ENCODE measurements at regions not wholly inside any gene's neighbourhood (a gene's known extent, or its start where the extent isn't known, plus 50 kb on each side); places are given as distances from the start of the nearest gene placed in this dataset.

DNA sequence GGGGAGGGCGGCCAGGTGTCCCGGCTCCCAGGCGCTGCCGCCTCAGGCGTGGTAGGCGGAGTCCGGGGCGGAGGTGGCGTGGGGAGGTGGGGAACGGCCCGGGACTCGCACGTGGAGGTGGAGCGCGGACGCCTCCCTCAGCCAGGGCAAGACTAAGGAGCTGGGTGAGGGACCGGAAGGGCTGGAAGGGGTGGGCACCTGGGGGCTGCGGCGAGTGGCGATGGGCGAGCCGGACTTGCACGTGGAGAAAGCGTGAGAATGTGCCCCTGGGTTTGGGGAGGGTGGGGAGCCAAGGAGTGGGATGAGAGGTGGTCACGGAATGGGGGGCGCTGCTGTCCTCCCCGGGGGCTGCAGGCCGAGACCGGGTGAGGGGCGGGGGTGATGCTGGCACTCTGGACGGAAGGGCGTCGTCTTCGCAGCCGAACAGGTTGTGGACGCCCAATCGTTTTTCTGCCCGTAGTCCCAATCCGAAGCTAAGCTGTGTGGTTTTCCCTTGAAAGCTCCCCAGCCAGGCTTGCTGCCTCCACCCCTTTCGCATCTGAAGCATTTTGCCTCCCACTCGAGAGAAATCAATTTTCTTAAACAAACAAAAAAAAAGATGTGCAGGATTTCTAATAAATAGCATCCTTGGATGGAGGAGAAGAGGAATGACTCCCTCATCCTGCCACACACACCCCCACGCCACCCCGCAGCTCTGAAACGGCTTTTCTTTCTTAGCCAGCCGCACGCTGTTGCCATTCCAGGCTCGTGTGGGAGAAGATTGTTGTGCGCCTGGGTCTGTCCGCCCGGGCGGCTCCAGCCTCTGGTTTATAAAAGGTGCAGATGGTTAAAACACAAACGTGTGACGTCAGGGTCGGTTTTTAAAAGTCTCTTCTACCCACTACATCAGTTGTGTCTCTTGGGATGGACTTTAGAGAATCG lies 62.5 kb upstream of the ANKRD28 start (continued):
- TF ChIP-seq WRNIP1 (IDR thresholded peaks at IDR 0.05; ENCODE audit: borderline replicate concordance, low read depth, low read length): no peak
- TF ChIP-seq CHD2 (IDR thresholded peaks at IDR 0.05; ENCODE audit: borderline replicate concordance, low read depth, low read length): no peak; the same call in 1 of the 2 replicates
- 0 out of 2 replicates have a peak, but pooled peaks have one; percentile 7 for TF ChIP-seq TCF3 (IDR thresholded peaks at IDR 0.05; ENCODE audit: borderline replicate concordance, insufficient read depth, low read depth, low read length)
- TF ChIP-seq ZBED1 (IDR thresholded peaks at IDR 0.05; ENCODE audit: borderline replicate concordance): no peak
- TF ChIP-seq, protein P1, sequence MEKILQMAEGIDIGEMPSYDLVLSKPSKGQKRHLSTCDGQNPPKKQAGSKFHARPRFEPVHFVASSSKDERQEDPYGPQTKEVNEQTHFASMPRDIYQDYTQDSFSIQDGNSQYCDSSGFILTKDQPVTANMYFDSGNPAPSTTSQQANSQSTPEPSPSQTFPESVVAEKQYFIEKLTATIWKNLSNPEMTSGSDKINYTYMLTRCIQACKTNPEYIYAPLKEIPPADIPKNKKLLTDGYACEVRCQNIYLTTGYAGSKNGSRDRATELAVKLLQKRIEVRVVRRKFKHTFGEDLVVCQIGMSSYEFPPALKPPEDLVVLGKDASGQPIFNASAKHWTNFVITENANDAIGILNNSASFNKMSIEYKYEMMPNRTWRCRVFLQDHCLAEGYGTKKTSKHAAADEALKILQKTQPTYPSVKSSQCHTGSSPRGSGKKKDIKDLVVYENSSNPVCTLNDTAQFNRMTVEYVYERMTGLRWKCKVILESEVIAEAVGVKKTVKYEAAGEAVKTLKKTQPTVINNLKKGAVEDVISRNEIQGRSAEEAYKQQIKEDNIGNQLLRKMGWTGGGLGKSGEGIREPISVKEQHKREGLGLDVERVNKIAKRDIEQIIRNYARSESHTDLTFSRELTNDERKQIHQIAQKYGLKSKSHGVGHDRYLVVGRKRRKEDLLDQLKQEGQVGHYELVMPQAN (conservative IDR thresholded peaks at IDR 0.05): 0 out of 2 replicates have a peak, but pooled peaks have one; percentile 19
- no peak for TF ChIP-seq LARP7 (IDR thresholded peaks at IDR 0.05)
- TF ChIP-seq CREB1 (IDR thresholded peaks at IDR 0.05; ENCODE audit: low read depth): 0 out of 2 replicates have a peak, but pooled peaks have one; percentile 32
- peak; percentile 30; the same call in 1 of the 2 replicates for TF ChIP-seq EED (IDR thresholded peaks at IDR 0.05; ENCODE audit: low read depth)
- TF ChIP-seq NR2F1 (conservative IDR thresholded peaks at IDR 0.05): no peak
- TF ChIP-seq MYC (IDR thresholded peaks at IDR 0.05; ENCODE audit: insufficient read depth, insufficient read length, insufficient replicate concordance, low read length, severe bottlenecking): peak; percentile 84
- TF ChIP-seq, protein P2, sequence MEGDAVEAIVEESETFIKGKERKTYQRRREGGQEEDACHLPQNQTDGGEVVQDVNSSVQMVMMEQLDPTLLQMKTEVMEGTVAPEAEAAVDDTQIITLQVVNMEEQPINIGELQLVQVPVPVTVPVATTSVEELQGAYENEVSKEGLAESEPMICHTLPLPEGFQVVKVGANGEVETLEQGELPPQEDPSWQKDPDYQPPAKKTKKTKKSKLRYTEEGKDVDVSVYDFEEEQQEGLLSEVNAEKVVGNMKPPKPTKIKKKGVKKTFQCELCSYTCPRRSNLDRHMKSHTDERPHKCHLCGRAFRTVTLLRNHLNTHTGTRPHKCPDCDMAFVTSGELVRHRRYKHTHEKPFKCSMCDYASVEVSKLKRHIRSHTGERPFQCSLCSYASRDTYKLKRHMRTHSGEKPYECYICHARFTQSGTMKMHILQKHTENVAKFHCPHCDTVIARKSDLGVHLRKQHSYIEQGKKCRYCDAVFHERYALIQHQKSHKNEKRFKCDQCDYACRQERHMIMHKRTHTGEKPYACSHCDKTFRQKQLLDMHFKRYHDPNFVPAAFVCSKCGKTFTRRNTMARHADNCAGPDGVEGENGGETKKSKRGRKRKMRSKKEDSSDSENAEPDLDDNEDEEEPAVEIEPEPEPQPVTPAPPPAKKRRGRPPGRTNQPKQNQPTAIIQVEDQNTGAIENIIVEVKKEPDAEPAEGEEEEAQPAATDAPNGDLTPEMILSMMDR (IDR thresholded peaks at IDR 0.05 in 2 of 3, conservative IDR thresholded peaks at IDR 0.05 in 1 of 3; ENCODE audit: control insufficient read depth in 2 of 3, extremely low read depth in 1 of 3, insufficient read depth in 1 of 3, low read depth in 3 of 3, low read length in 3 of 3): peak in 1 of 3 experiments; percentile 3; a peak in 1 of 6 replicates
- TF ChIP-seq TBL1XR1 (IDR thresholded peaks at IDR 0.05; ENCODE audit: low read depth, low read length): no peak
- no peak for TF ChIP-seq SIN3A (IDR thresholded peaks at IDR 0.05; ENCODE audit: low read depth, low read length)
- TF ChIP-seq, protein P3, sequence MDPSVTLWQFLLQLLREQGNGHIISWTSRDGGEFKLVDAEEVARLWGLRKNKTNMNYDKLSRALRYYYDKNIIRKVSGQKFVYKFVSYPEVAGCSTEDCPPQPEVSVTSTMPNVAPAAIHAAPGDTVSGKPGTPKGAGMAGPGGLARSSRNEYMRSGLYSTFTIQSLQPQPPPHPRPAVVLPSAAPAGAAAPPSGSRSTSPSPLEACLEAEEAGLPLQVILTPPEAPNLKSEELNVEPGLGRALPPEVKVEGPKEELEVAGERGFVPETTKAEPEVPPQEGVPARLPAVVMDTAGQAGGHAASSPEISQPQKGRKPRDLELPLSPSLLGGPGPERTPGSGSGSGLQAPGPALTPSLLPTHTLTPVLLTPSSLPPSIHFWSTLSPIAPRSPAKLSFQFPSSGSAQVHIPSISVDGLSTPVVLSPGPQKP (IDR thresholded peaks at IDR 0.05; ENCODE audit: low read depth, low read length): 0 out of 2 replicates have a peak, but pooled peaks have one; percentile 48
- no peak for TF ChIP-seq TCF7 (IDR thresholded peaks at IDR 0.05; ENCODE audit: borderline replicate concordance)
- no peak for TF ChIP-seq ZNF274 (IDR thresholded peaks at IDR 0.05; ENCODE audit: insufficient read depth, insufficient read length)
- TF ChIP-seq, protein P4, sequence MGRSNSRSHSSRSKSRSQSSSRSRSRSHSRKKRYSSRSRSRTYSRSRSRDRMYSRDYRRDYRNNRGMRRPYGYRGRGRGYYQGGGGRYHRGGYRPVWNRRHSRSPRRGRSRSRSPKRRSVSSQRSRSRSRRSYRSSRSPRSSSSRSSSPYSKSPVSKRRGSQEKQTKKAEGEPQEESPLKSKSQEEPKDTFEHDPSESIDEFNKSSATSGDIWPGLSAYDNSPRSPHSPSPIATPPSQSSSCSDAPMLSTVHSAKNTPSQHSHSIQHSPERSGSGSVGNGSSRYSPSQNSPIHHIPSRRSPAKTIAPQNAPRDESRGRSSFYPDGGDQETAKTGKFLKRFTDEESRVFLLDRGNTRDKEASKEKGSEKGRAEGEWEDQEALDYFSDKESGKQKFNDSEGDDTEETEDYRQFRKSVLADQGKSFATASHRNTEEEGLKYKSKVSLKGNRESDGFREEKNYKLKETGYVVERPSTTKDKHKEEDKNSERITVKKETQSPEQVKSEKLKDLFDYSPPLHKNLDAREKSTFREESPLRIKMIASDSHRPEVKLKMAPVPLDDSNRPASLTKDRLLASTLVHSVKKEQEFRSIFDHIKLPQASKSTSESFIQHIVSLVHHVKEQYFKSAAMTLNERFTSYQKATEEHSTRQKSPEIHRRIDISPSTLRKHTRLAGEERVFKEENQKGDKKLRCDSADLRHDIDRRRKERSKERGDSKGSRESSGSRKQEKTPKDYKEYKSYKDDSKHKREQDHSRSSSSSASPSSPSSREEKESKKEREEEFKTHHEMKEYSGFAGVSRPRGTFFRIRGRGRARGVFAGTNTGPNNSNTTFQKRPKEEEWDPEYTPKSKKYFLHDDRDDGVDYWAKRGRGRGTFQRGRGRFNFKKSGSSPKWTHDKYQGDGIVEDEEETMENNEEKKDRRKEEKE (IDR thresholded peaks at IDR 0.05): no peak
- peak; percentile 30; the same call in 1 of the 2 replicates for TF ChIP-seq RAD21 (IDR thresholded peaks at IDR 0.05; ENCODE audit: insufficient read depth, low read depth, low read length)
- TF ChIP-seq RUNX3 (IDR thresholded peaks at IDR 0.05; ENCODE audit: low read length): peak; percentile 24

Data from GM12878 (cell line).